ENCODE measurements at regions not wholly inside any gene's neighbourhood (a gene's known extent, or its start where the extent isn't known, plus 50 kb on each side); places are given as distances from the start of the nearest gene placed in this dataset.

DNA sequence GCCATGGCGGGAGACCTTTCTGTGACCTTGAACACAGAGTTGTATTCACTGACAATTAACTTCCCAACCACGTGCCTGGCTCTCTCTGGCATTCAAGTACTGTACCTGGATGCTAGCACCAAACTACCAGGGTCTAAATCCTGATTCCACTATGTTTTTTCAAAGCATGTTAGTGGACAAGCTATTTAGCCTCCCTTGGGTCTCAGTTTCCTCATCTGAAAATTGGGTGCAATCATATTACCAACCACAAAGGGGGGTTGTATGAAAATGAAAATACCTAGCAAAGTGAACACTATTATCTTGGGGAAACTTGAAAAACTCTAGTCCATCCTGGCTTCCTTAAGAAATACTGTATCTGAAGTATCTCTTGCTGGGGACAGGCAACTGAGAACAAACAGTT, 308.7 kb upstream of the SGK1 start:
- H3K27ac ChIP-seq (ENCODE audit: low read depth, low read length) = no peak overlapping the region
- H3K4me3 ChIP-seq (ENCODE audit: low read length) = no peak overlapping the region
- peaks cover under 1 to 2% (median 1%) of the 10 kb centered on the region in 3 donors for H3K4me1 Mint-ChIP-seq
- CTCF ChIA-PET = no interaction called here
- H3K9me3 ChIP-seq (ENCODE audit: low read length) = no peaks in the 10 kb centered on the region
- no peaks in the 10 kb centered on the region for H3K4me1 ChIP-seq (ENCODE audit: insufficient read depth, low read length)
- no peaks in the 10 kb centered on the region for H3K36me3 Mint-ChIP-seq
- H3K36me3 ChIP-seq (ENCODE audit: insufficient read depth, low read length) = no peaks in the 10 kb centered on the region
- no peak overlapping the region for H3K4me3 Mint-ChIP-seq
- H3K27ac Mint-ChIP-seq = no peak overlapping the region
- POLR2A ChIA-PET = no interaction called here
- DNase-seq = no peak
- no peaks in the 10 kb centered on the region for H3K27me3 ChIP-seq (ENCODE audit: insufficient read depth, low read length, poor library complexity, severe bottlenecking)
- no peaks in the 10 kb centered on the region for H3K9me3 Mint-ChIP-seq
- peaks cover 5 to 13% of the 10 kb centered on the region in 2 donors for H3K27me3 Mint-ChIP-seq

DNA sequence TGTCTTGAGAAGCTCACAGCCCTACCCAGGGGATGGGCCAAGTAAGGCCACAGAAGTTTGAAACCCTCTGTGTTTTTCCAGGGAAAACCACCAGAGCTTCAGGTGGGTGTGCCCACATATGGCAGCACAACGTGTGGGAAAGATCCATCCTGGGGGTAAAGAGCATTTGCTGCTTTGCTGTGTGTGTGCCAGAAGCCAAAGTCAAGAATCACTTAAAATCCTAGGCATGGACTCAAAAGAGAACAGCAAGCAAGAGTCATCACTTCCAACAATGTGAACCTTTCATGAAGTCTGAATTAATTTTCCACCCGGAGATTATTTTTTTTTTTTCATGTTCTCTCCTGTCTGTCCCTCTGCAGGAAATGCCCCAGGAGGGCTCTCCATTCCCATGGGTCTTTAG, 308.2 kb upstream of the SGK1 start:
- Histone ChIP-seq H3K4me3 (ENCODE audit: low read length) (no peak overlapping the region), H3K9me3 (ENCODE audit: low read length) (no peaks in the 10 kb centered on the region), H3K36me3 (ENCODE audit: insufficient read depth, low read length) (no peaks in the 10 kb centered on the region), H3K27me3 (ENCODE audit: insufficient read depth, low read length, poor library complexity, severe bottlenecking) (no peaks in the 10 kb centered on the region), H3K4me1 (ENCODE audit: insufficient read depth, low read length) (no peaks in the 10 kb centered on the region), H3K27ac (ENCODE audit: low read depth, low read length) (no peak overlapping the region)
- Mint-ChIP-seq H3K4me1 (peaks cover 0 to 2% (median 0%) of the 10 kb centered on the region in 3 donors), H3K9me3 (no peaks in the 10 kb centered on the region), H3K27ac (no peak overlapping the region), H3K36me3 (no peaks in the 10 kb centered on the region), H3K27me3 (peaks cover 5 to 13% of the 10 kb centered on the region in 2 donors), H3K4me3 (no peak overlapping the region)
- ChIA-PET POLR2A (no interaction called here), CTCF (no interaction called here)
- no peak for DNase-seq

DNA sequence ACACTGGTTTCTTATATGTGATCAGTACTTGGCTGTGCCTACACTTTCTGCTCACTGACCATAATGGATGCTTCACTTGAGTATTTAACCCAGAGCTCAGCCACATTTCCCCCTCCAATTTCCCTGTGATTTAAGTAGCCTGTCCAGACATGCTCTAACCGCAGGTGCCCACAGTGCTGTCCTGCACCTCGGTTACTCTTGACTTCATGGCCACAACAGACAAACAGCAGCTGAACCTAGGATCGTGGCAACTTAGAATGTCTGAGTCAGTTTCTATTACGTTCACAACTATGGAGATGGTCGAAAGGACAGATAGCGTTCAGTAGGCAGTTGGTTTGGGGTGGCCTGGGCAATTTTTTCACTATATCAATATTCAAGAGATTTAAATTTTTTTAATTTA, 306.9 kb upstream of the SGK1 start:
- ChIA-PET POLR2A (no interaction called here), CTCF (interaction anchor here (1.3 to 1.5 kb wide), 2 partner anchors 16 to 447 kb away, joined by 3 to 6 read pairs; no protein-coding TSS in a partner anchor)
- no peak overlapping the region for H3K4me3 ChIP-seq (ENCODE audit: low read length)
- Mint-ChIP-seq H3K9me3 (no peaks in the 10 kb centered on the region), H3K36me3 (no peaks in the 10 kb centered on the region), H3K27me3 (peaks cover 5 to 13% of the 10 kb centered on the region in 2 donors), H3K27ac (no peak overlapping the region), H3K4me3 (no peak overlapping the region), H3K4me1 (peaks cover 0 to 2% (median 1%) of the 10 kb centered on the region in 3 donors)
- H3K4me1 ChIP-seq (ENCODE audit: insufficient read depth, low read length) = no peaks in the 10 kb centered on the region
- H3K9me3 ChIP-seq (ENCODE audit: low read length) = no peaks in the 10 kb centered on the region
- H3K27me3 ChIP-seq (ENCODE audit: insufficient read depth, low read length, poor library complexity, severe bottlenecking) = no peaks in the 10 kb centered on the region
- DNase-seq = no peak
- H3K36me3 ChIP-seq (ENCODE audit: insufficient read depth, low read length) = no peaks in the 10 kb centered on the region
- no peak overlapping the region for H3K27ac ChIP-seq (ENCODE audit: low read depth, low read length)

DNA sequence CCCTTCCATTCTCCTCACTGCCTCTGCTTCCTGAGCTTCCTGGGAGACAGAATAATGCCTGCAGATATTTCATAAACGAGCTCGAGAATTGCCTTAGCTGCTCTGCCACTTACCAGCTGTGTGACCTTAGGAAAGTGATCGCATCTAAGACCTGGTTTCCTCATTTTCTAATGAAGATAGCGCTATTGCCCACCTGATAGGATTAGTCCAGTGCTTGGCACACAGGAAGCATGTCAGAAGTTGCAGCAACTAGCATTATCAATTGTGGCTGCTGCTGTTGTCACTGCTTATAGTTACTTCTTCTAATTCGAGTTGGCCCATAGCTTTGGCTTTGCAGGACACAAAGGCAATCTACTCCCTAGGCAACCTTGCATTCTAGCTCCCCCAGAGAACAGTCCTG, 305.5 kb upstream of the SGK1 start:
- Histone ChIP-seq H3K4me1 (ENCODE audit: insufficient read depth, low read length) (no peaks in the 10 kb centered on the region), H3K27me3 (ENCODE audit: insufficient read depth, low read length, poor library complexity, severe bottlenecking) (no peaks in the 10 kb centered on the region), H3K27ac (ENCODE audit: low read depth, low read length) (no peak overlapping the region), H3K36me3 (ENCODE audit: insufficient read depth, low read length) (no peaks in the 10 kb centered on the region), H3K9me3 (ENCODE audit: low read length) (no peaks in the 10 kb centered on the region), H3K4me3 (ENCODE audit: low read length) (no peak overlapping the region)
- no peak for DNase-seq
- ChIA-PET POLR2A (no interaction called here), CTCF (interaction anchor here (1.5 kb wide), 1 partner anchor 445 kb away, joined by 6 read pairs; no protein-coding TSS in a partner anchor)
- Mint-ChIP-seq H3K4me1 (peaks cover 0 to 9% (median 2%) of the 10 kb centered on the region in 3 donors), H3K27ac (no peak overlapping the region), H3K36me3 (no peaks in the 10 kb centered on the region), H3K4me3 (no peak overlapping the region), H3K9me3 (no peaks in the 10 kb centered on the region), H3K27me3 (peaks cover 7 to 21% of the 10 kb centered on the region in 2 donors)

DNA sequence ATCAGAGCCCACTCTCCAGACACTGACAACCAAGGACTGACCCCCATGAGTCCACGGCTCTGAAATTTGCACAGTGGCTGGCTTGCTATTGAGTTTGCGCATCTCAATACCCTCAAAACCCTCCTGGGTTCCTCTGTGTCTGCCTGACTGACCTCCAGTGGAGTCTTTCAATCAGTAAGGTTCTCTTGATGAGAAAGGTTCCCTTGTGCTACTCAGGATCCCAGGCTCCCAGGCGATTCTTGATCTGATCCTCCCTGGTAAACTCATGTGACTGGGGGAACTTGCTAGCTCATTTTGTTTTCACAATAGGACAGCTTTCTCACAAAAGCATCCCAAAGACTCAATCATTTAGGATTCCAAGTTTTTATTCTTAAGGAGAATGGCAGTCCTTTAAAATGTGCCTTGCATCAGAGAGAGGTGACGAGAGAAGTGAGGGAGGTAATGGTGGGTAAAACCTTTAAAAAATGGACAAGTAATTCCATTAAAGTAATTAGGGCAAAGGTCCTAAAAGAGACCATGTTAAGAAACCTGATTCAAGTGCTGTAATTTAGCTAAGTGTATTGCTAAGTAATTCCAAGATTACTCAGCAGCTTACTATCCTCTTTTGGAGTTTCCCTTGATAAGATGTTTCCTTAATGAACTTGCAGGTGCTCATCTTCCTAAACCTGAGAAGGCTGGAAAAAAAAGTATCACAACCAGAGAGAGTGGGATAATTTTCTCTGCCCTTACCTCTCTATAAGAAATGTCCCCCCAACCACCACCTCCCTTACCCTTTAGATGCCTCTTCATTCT, 304.7 kb upstream of the SGK1 start:
- Histone ChIP-seq H3K36me3 (ENCODE audit: insufficient read depth, low read length) (no peaks in the 10 kb centered on the region), H3K4me3 (ENCODE audit: low read length) (no peak overlapping the region), H3K9me3 (ENCODE audit: low read length) (no peaks in the 10 kb centered on the region), H3K4me1 (ENCODE audit: insufficient read depth, low read length) (no peaks in the 10 kb centered on the region), H3K27ac (ENCODE audit: low read depth, low read length) (no peak overlapping the region), H3K27me3 (ENCODE audit: insufficient read depth, low read length, poor library complexity, severe bottlenecking) (no peaks in the 10 kb centered on the region)
- Mint-ChIP-seq H3K27me3 (peaks cover 7 to 24% of the 10 kb centered on the region in 2 donors), H3K4me3 (no peak overlapping the region), H3K9me3 (no peaks in the 10 kb centered on the region), H3K4me1 (peaks cover 0 to 9% (median 2%) of the 10 kb centered on the region in 3 donors), H3K36me3 (no peaks in the 10 kb centered on the region), H3K27ac (no peak overlapping the region)
- CTCF ChIA-PET = interaction anchor here (1.5 kb wide), 1 partner anchor 449 kb away, joined by 4 read pairs; no protein-coding TSS in a partner anchor
- POLR2A ChIA-PET = no interaction called here
- DNase-seq = no peak

DNA sequence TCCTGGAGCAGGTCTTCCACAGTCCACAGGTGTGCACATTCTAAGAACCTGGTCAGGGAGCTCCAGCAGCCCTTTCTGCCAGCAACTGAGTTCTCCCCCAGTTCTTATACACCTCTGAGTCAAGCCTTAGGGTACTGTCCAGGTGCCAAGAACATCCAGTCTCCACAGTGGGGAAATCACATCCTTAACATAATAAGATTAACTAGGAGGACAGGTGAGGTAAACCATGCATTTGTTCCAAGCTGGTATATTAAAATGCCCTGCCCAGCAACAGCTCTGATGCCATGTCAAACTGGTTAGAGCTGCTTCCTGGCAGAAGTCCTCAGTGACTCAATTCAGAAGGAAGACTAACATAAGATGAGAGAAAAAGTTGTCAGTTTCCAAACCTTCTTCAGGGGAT, 303.9 kb upstream of the SGK1 start:
- Mint-ChIP-seq H3K27me3 (peaks cover 7 to 20% of the 10 kb centered on the region in 2 donors), H3K4me3 (no peak overlapping the region), H3K27ac (no peak overlapping the region), H3K4me1 (peaks cover 0 to 9% (median 2%) of the 10 kb centered on the region in 3 donors), H3K9me3 (no peaks in the 10 kb centered on the region), H3K36me3 (no peaks in the 10 kb centered on the region)
- ChIA-PET POLR2A (no interaction called here), CTCF (interaction anchor here (1.5 kb wide), 1 partner anchor 448 kb away, joined by 4 read pairs; no protein-coding TSS in a partner anchor)
- Histone ChIP-seq H3K36me3 (ENCODE audit: insufficient read depth, low read length) (no peaks in the 10 kb centered on the region), H3K27me3 (ENCODE audit: insufficient read depth, low read length, poor library complexity, severe bottlenecking) (no peaks in the 10 kb centered on the region), H3K4me3 (ENCODE audit: low read length) (no peak overlapping the region), H3K9me3 (ENCODE audit: low read length) (no peaks in the 10 kb centered on the region), H3K4me1 (ENCODE audit: insufficient read depth, low read length) (no peaks in the 10 kb centered on the region), H3K27ac (ENCODE audit: low read depth, low read length) (no peak overlapping the region)
- DNase-seq = no peak

DNA sequence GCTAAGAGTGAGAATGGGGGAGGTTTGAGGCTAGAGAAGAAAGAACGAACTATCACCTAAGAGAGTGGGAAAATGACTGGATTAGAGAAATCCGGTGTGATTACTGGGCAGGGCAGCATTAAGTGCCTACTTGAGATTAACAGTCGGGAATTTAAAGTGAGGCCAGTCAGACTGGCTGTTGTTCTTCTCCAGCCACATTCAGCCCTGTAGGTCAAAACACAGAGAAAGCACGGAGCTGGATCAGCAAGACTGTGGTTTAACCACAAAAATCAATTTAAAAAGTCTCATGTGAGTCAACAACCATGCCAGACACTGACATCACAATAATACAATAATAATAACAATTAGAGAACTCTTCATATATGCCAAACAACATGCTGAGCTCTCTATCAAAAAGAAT, 301.9 kb upstream of the SGK1 start:
- DNase-seq = no peak
- peaks cover 0 to 9% (median 2%) of the 10 kb centered on the region in 3 donors for H3K4me1 Mint-ChIP-seq
- no peaks in the 10 kb centered on the region for H3K9me3 Mint-ChIP-seq
- H3K27ac Mint-ChIP-seq = no peak overlapping the region
- no peak overlapping the region for H3K4me3 Mint-ChIP-seq
- H3K9me3 ChIP-seq (ENCODE audit: low read length) = no peaks in the 10 kb centered on the region
- no peaks in the 10 kb centered on the region for H3K36me3 ChIP-seq (ENCODE audit: insufficient read depth, low read length)
- H3K4me1 ChIP-seq (ENCODE audit: insufficient read depth, low read length) = no peaks in the 10 kb centered on the region
- no peak overlapping the region for H3K4me3 ChIP-seq (ENCODE audit: low read length)
- no peaks in the 10 kb centered on the region for H3K36me3 Mint-ChIP-seq
- POLR2A ChIA-PET = no interaction called here
- CTCF ChIA-PET = interaction anchor here (1.1 to 2.1 kb wide), 2 partner anchors 16 to 21 kb away, joined by 3 to 8 read pairs; no protein-coding TSS in a partner anchor
- H3K27me3 ChIP-seq (ENCODE audit: insufficient read depth, low read length, poor library complexity, severe bottlenecking) = no peaks in the 10 kb centered on the region
- peaks cover 9 to 20% of the 10 kb centered on the region in 2 donors for H3K27me3 Mint-ChIP-seq
- H3K27ac ChIP-seq (ENCODE audit: low read depth, low read length) = no peak overlapping the region

DNA sequence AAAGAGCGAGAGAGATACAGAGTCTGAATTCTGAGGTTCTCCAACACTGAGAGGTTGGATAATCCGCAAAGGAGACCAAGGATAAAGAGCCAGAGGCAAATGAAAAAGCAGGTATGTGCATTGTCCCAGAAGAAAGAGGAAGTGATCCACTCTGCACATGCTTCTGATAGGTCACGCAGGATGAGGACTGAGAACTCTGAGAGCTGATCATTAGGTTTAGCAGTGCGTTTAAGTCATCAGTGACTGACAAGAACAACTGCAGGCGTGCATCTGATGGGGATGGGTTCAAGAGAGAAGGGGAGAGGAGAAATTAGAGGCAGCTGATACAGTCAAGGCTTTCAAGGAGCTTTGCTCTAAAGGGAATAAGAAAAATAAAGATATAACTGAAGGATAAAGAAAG, 301.2 kb upstream of the SGK1 start:
- ChIA-PET POLR2A (no interaction called here), CTCF (interaction anchor here (2.1 kb wide), 1 partner anchor 22 kb away, joined by 8 read pairs; no protein-coding TSS in a partner anchor)
- Histone ChIP-seq H3K27ac (ENCODE audit: low read depth, low read length) (no peak overlapping the region), H3K27me3 (ENCODE audit: insufficient read depth, low read length, poor library complexity, severe bottlenecking) (no peaks in the 10 kb centered on the region), H3K9me3 (ENCODE audit: low read length) (no peaks in the 10 kb centered on the region), H3K4me1 (ENCODE audit: insufficient read depth, low read length) (no peaks in the 10 kb centered on the region), H3K4me3 (ENCODE audit: low read length) (no peak overlapping the region), H3K36me3 (ENCODE audit: insufficient read depth, low read length) (no peaks in the 10 kb centered on the region)
- DNase-seq = no peak
- H3K4me1 Mint-ChIP-seq = peaks cover 0 to 9% (median 0%) of the 10 kb centered on the region in 3 donors
- H3K27ac Mint-ChIP-seq = no peak overlapping the region
- no peaks in the 10 kb centered on the region for H3K36me3 Mint-ChIP-seq
- H3K27me3 Mint-ChIP-seq = peaks cover 9 to 20% of the 10 kb centered on the region in 2 donors
- no peak overlapping the region for H3K4me3 Mint-ChIP-seq
- no peaks in the 10 kb centered on the region for H3K9me3 Mint-ChIP-seq
